PFSK-1 (cell line): ENCODE measurements at regions not wholly inside any gene's neighbourhood (a gene's known extent, or its start where the extent isn't known, plus 50 kb on each side); places are given as distances from the start of the nearest gene placed in this dataset.

Source experiments
- POLR2AphosphoS5 ChIP-seq: IDR thresholded peaks from 2 replicates; pipeline ENCODE4 v1.6.1; 2012; ENCODE audit warnings: low read depth, mild to moderate bottlenecking, control low read depth, low read length, moderate library complexity
- SIN3A ChIP-seq: IDR thresholded peaks from 2 replicates; pipeline ENCODE4 v1.6.1; 2012; ENCODE audit warnings: mild to moderate bottlenecking, low read length, moderate library complexity, borderline replicate concordance; ENCODE audit not compliant: insufficient read depth
- TAF1 ChIP-seq: IDR thresholded peaks from 2 replicates; pipeline ENCODE4 v1.6.1; 2012; ENCODE audit warnings: low read length, control low read depth, borderline replicate concordance; ENCODE audit not compliant: insufficient read depth
- TF ChIP-seq, protein P1 (sequence below), 2 experiments: IDR thresholded peaks; 2 replicates each; pipeline versions ENCODE4 v1.6.1 to v1.8.0; 2011 to 2012; ENCODE audit warnings: low read depth in 2 of 2, low read length in 2 of 2, control low read depth in 1 of 2, inconsistent platforms in 1 of 2, mild to moderate bottlenecking in 1 of 2, moderate library complexity in 1 of 2; ENCODE audit not compliant: insufficient read depth in 1 of 2

DNA sequence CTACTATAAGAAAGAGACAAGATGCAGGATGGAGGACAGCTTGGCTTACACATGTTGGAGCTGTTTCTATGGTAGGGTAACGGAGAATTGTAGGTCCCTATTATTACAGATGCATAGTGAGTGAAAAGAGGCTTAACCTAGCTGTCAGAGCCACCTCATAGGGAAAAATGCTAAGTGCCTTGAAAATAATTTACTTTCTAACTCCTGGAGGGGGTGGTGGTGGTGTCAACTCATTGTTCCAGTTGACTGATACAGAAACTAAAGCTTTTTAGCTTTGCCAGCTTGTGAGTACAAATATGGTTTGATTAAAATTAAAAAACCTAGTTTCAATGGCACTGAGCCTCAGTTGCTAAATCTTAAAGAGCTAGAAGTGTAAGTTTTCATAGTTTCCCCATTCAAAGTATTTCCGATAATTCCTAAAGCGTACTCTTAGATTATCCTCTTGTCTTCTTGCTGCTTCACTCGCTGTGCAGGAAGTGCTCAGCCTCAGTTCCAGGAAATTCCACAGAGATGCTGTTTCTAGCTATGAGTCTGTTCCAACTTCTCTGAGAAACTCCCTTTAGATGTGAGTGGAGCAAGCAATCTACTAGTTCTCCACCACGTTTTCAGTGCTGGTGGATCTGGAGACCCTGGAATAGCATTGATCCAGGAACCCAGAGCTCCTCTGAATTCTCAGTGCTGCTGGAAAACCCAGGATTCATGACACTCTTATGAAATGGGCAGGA is 265.2 kb downstream of the DMAC1 start:
- TF ChIP-seq POLR2AphosphoS5: no peak
- TF ChIP-seq, protein P1, sequence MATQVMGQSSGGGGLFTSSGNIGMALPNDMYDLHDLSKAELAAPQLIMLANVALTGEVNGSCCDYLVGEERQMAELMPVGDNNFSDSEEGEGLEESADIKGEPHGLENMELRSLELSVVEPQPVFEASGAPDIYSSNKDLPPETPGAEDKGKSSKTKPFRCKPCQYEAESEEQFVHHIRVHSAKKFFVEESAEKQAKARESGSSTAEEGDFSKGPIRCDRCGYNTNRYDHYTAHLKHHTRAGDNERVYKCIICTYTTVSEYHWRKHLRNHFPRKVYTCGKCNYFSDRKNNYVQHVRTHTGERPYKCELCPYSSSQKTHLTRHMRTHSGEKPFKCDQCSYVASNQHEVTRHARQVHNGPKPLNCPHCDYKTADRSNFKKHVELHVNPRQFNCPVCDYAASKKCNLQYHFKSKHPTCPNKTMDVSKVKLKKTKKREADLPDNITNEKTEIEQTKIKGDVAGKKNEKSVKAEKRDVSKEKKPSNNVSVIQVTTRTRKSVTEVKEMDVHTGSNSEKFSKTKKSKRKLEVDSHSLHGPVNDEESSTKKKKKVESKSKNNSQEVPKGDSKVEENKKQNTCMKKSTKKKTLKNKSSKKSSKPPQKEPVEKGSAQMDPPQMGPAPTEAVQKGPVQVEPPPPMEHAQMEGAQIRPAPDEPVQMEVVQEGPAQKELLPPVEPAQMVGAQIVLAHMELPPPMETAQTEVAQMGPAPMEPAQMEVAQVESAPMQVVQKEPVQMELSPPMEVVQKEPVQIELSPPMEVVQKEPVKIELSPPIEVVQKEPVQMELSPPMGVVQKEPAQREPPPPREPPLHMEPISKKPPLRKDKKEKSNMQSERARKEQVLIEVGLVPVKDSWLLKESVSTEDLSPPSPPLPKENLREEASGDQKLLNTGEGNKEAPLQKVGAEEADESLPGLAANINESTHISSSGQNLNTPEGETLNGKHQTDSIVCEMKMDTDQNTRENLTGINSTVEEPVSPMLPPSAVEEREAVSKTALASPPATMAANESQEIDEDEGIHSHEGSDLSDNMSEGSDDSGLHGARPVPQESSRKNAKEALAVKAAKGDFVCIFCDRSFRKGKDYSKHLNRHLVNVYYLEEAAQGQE (IDR thresholded peaks at IDR 0.05; ENCODE audit: insufficient read depth in 1 of 2, low read depth in 2 of 2, low read length in 2 of 2): no peak
- no peak for TF ChIP-seq SIN3A
- no peak for TF ChIP-seq TAF1
